Liver (tissue), 8 donors: ENCODE measurements at regions not wholly inside any gene's neighbourhood (a gene's known extent, or its start where the extent isn't known, plus 50 kb on each side); places are given as distances from the start of the nearest gene placed in this dataset.

Experiments used
- DNase-seq: peaks from one replicate; pipeline ENCODE4 v3.0.0-alpha.2; 2017; ENCODE audit warnings: low spot score
- H3K27ac ChIP-seq, 2 donors: one replicate each; pipeline ENCODE4 v1.7.0; 2013; ENCODE audit warnings: inconsistent platforms in 2 of 2, low read length in 2 of 2, control low read depth in 1 of 2, low read depth in 1 of 2, mild to moderate bottlenecking in 1 of 2
- H3K27me3 ChIP-seq, 4 donors: one replicate each; pipeline versions ENCODE4 v1.6.1 to v1.7.0; 2013; ENCODE audit warnings: low read length in 3 of 4, inconsistent platforms in 1 of 4, mild to moderate bottlenecking in 1 of 4, moderate library complexity in 1 of 4; ENCODE audit not compliant: control insufficient read depth in 4 of 4, insufficient read depth in 4 of 4
- H3K36me3 ChIP-seq, 4 donors: one replicate each; pipeline versions ENCODE4 v1.6.1 to v1.7.0; 2013; ENCODE audit warnings: low read length in 3 of 4, mild to moderate bottlenecking in 3 of 4, low read depth in 1 of 4, moderate library complexity in 1 of 4; ENCODE audit not compliant: control insufficient read depth in 4 of 4, insufficient read depth in 3 of 4
- H3K4me1 ChIP-seq, 4 donors: one replicate each; pipeline versions ENCODE4 v1.6.1 to v1.7.0; 2013; ENCODE audit warnings: low read length in 3 of 4, mild to moderate bottlenecking in 3 of 4, moderate library complexity in 1 of 4; ENCODE audit not compliant: control insufficient read depth in 4 of 4, insufficient read depth in 4 of 4
- H3K4me3 ChIP-seq, 3 donors: one replicate each; pipeline versions ENCODE4 v1.6.1 to v1.7.0; 2013; ENCODE audit warnings: low read length in 3 of 3, control low read depth in 1 of 3, low read depth in 1 of 3, mild to moderate bottlenecking in 1 of 3
- H3K9ac ChIP-seq, 2 donors: one replicate each; pipeline ENCODE4 v1.7.0; 2013; ENCODE audit warnings: low read length in 2 of 2, mild to moderate bottlenecking in 2 of 2, moderate library complexity in 2 of 2, control low read depth in 1 of 2, low read depth in 1 of 2
- H3K9me3 ChIP-seq, 4 donors: one replicate each; pipeline versions ENCODE4 v1.6.1 to v1.7.0; 2013; ENCODE audit warnings: low read length in 3 of 4; ENCODE audit not compliant: control insufficient read depth in 4 of 4
- ATF3 ChIP-seq: IDR thresholded peaks from 2 replicates; pipeline ENCODE4 v1.6.1; 2016; ENCODE audit warnings: antibody characterized with exemption
- EGR1 ChIP-seq, 2 donors: IDR thresholded peaks; 2 replicates each; pipeline ENCODE4 v1.6.1; 2016 to 2018; ENCODE audit warnings: antibody characterized with exemption in 2 of 2, low read depth in 2 of 2
- FOXA1 ChIP-seq: IDR thresholded peaks from 2 replicates; pipeline ENCODE4 v1.6.1; 2016; ENCODE audit warnings: antibody characterized with exemption
- FOXA2 ChIP-seq: IDR thresholded peaks from 2 replicates; pipeline ENCODE4 v1.6.1; 2016; ENCODE audit warnings: antibody characterized with exemption
- GABPA ChIP-seq, 2 donors: IDR thresholded peaks in 1 of 2; conservative IDR thresholded peaks in 1 of 2; 2 replicates each; pipeline ENCODE4 v1.6.1; 2016; ENCODE audit warnings: antibody characterized with exemption in 2 of 2, mild to moderate bottlenecking in 1 of 2, moderate library complexity in 1 of 2
- HNF4A ChIP-seq, 2 donors: conservative IDR thresholded peaks; 2 replicates each; pipeline ENCODE4 v1.6.1; 2016; ENCODE audit warnings: antibody characterized with exemption in 2 of 2, mild to moderate bottlenecking in 2 of 2
- HNF4G ChIP-seq: IDR thresholded peaks from 2 replicates; pipeline ENCODE4 v1.6.1; 2016; ENCODE audit warnings: antibody characterized with exemption
- JUND ChIP-seq, 2 donors: IDR thresholded peaks; 2 replicates each; pipeline ENCODE4 v1.6.1; 2016; ENCODE audit warnings: antibody characterized with exemption in 2 of 2
- RAD21 ChIP-seq, 2 donors: IDR thresholded peaks; 2 replicates each; pipeline ENCODE4 v1.6.1; 2016; ENCODE audit warnings: antibody characterized with exemption in 2 of 2, mild to moderate bottlenecking in 2 of 2
- RXRA ChIP-seq, 2 donors: IDR thresholded peaks; 2 replicates each; pipeline ENCODE4 v1.6.1; 2017 to 2018; ENCODE audit warnings: antibody characterized with exemption in 2 of 2, mild to moderate bottlenecking in 1 of 2
- SP1 ChIP-seq: IDR thresholded peaks from 2 replicates; pipeline ENCODE4 v1.6.1; 2018; ENCODE audit warnings: antibody characterized with exemption, mild to moderate bottlenecking
- TAF1 ChIP-seq: conservative IDR thresholded peaks from 2 replicates; pipeline ENCODE4 v1.6.1; 2016; ENCODE audit warnings: antibody characterized with exemption, mild to moderate bottlenecking
- YY1 ChIP-seq: IDR thresholded peaks from 2 replicates; pipeline ENCODE4 v1.6.1; 2016; ENCODE audit warnings: antibody characterized with exemption, mild to moderate bottlenecking
- WGBS: extraction: QIAGEN DNeasy Blood & Tissue Kit; methylation state at CpG from one replicate; pipeline ENCODE4 v1.1.7; 2013; 5-methylcytosine and 5-hydroxymethylcytosine counted together
- TF ChIP-seq, protein P1 (sequence below): IDR thresholded peaks from 2 replicates; pipeline ENCODE4 v1.6.1; 2016; ENCODE audit warnings: antibody characterized with exemption, mild to moderate bottlenecking
- TF ChIP-seq, protein P2 (sequence below): fragments of 150-350 bp; IDR thresholded peaks from 2 replicates; pipeline ENCODE4 v1.5.1; 2017; ENCODE audit warnings: improper control_type of control experiment, low read depth, low read length; ENCODE audit not compliant: missing input control
- TF ChIP-seq, protein P3 (sequence below): IDR thresholded peaks from 2 replicates; pipeline ENCODE4 v1.6.1; 2016; ENCODE audit warnings: antibody characterized with exemption
- TF ChIP-seq, protein P4 (sequence below): IDR thresholded peaks from 2 replicates; pipeline ENCODE4 v1.6.1; 2016; ENCODE audit warnings: antibody characterized with exemption
- donor health status: healthy.
- donor health status: healthy.
- donor health status: healthy.
- donor health status: healthy.
- donor health status: healthy.

DNA sequence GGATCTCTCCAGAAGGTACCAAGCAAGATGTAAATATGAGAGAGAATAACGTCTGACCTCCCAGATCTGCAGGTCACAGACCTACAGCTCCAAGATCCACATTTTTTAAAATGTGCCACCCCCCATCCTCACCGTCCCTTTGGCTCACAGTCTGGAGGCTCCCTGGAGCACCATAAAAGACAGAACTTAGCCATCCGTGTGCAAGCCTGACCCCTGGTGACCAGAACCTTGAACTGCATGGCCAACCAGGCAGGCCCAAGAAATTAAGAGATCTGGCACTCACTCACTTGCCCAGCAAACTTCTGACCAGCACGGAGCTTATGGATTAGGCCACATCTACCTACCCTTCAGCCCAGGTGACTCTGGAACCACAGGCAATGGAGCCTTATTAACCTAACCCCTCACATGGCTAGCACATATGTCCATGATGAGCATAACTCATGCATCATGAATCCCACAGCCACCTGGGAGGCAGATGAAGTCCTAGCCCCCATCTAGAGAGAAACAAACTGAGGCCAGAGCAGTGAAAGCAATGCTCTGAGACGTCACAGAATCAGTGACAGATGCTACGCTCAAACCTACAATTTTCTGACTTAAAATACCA, 275.3 kb downstream of the UACA start (continued):
- TF ChIP-seq, protein P1, sequence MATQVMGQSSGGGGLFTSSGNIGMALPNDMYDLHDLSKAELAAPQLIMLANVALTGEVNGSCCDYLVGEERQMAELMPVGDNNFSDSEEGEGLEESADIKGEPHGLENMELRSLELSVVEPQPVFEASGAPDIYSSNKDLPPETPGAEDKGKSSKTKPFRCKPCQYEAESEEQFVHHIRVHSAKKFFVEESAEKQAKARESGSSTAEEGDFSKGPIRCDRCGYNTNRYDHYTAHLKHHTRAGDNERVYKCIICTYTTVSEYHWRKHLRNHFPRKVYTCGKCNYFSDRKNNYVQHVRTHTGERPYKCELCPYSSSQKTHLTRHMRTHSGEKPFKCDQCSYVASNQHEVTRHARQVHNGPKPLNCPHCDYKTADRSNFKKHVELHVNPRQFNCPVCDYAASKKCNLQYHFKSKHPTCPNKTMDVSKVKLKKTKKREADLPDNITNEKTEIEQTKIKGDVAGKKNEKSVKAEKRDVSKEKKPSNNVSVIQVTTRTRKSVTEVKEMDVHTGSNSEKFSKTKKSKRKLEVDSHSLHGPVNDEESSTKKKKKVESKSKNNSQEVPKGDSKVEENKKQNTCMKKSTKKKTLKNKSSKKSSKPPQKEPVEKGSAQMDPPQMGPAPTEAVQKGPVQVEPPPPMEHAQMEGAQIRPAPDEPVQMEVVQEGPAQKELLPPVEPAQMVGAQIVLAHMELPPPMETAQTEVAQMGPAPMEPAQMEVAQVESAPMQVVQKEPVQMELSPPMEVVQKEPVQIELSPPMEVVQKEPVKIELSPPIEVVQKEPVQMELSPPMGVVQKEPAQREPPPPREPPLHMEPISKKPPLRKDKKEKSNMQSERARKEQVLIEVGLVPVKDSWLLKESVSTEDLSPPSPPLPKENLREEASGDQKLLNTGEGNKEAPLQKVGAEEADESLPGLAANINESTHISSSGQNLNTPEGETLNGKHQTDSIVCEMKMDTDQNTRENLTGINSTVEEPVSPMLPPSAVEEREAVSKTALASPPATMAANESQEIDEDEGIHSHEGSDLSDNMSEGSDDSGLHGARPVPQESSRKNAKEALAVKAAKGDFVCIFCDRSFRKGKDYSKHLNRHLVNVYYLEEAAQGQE, result no peak
- TF ChIP-seq ATF3 (no peak), TAF1 (no peak), GABPA (IDR thresholded peaks at IDR 0.05 in 1 of 2, conservative IDR thresholded peaks at IDR 0.05 in 1 of 2) (no peak)

DNA sequence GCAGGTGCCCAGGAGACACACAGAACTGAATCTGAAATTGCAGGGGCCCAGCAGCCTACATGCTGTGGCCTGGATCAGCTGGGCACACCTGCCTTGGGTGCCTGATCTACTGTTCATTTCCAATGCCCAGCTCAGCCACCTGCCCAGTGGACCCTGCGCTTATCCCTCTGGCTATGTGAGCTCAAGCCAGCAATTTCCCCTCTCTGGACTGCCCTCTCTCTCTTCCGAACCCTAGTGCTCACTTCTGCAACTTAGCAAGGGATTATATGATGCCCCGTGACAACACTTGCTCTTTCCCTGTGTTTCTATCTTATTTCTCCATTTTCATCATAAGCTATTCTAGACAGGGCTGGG, 276.0 kb downstream of the UACA start:
- H3K4me1 ChIP-seq, result peaks cover 0 to 6% (median 3%) of the 10 kb centered on the region in 4 donors
- no peak overlapping the region for H3K27ac ChIP-seq
- DNase-seq, result no peak
- no peaks in the 10 kb centered on the region for H3K36me3 ChIP-seq
- no peaks in the 10 kb centered on the region for H3K9me3 ChIP-seq
- no peak overlapping the region for H3K4me3 ChIP-seq
- no peaks in the 10 kb centered on the region for H3K27me3 ChIP-seq
- TF ChIP-seq, protein P1, result no peak
- no peak for TF ChIP-seq TAF1
- no peak for TF ChIP-seq HNF4G
- TF ChIP-seq HNF4A (conservative IDR thresholded peaks at IDR 0.05), result no peak
- TF ChIP-seq, protein P2, sequence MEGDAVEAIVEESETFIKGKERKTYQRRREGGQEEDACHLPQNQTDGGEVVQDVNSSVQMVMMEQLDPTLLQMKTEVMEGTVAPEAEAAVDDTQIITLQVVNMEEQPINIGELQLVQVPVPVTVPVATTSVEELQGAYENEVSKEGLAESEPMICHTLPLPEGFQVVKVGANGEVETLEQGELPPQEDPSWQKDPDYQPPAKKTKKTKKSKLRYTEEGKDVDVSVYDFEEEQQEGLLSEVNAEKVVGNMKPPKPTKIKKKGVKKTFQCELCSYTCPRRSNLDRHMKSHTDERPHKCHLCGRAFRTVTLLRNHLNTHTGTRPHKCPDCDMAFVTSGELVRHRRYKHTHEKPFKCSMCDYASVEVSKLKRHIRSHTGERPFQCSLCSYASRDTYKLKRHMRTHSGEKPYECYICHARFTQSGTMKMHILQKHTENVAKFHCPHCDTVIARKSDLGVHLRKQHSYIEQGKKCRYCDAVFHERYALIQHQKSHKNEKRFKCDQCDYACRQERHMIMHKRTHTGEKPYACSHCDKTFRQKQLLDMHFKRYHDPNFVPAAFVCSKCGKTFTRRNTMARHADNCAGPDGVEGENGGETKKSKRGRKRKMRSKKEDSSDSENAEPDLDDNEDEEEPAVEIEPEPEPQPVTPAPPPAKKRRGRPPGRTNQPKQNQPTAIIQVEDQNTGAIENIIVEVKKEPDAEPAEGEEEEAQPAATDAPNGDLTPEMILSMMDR, result no peak
- TF ChIP-seq ATF3, result no peak
- TF ChIP-seq FOXA2, result no peak
- no peak for TF ChIP-seq YY1
- TF ChIP-seq JUND (IDR thresholded peaks at IDR 0.05), result no peak
- no peak for TF ChIP-seq FOXA1
- TF ChIP-seq, protein P3, sequence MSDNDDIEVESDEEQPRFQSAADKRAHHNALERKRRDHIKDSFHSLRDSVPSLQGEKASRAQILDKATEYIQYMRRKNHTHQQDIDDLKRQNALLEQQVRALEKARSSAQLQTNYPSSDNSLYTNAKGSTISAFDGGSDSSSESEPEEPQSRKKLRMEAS, result no peak
- TF ChIP-seq RAD21 (IDR thresholded peaks at IDR 0.05), result no peak
- TF ChIP-seq, protein P4, sequence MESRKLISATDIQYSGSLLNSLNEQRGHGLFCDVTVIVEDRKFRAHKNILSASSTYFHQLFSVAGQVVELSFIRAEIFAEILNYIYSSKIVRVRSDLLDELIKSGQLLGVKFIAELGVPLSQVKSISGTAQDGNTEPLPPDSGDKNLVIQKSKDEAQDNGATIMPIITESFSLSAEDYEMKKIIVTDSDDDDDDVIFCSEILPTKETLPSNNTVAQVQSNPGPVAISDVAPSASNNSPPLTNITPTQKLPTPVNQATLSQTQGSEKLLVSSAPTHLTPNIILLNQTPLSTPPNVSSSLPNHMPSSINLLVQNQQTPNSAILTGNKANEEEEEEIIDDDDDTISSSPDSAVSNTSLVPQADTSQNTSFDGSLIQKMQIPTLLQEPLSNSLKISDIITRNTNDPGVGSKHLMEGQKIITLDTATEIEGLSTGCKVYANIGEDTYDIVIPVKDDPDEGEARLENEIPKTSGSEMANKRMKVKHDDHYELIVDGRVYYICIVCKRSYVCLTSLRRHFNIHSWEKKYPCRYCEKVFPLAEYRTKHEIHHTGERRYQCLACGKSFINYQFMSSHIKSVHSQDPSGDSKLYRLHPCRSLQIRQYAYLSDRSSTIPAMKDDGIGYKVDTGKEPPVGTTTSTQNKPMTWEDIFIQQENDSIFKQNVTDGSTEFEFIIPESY, result no peak
- TF ChIP-seq RXRA (IDR thresholded peaks at IDR 0.05), result no peak
- no peak for TF ChIP-seq GABPA (IDR thresholded peaks at IDR 0.05 in 1 of 2, conservative IDR thresholded peaks at IDR 0.05 in 1 of 2)
- no peak for TF ChIP-seq EGR1 (IDR thresholded peaks at IDR 0.05; ENCODE audit: low read depth in 2 of 2)
- TF ChIP-seq SP1, result no peak
- 85% methylated on average over 3 of the region's 3 CpGs for WGBS
- H3K9ac ChIP-seq, result peak overlapping the region in 1 of 2 donors; percentile 4
